GM13976 (cell line): ENCODE measurements at regions not wholly inside any gene's neighbourhood (a gene's known extent, or its start where the extent isn't known, plus 50 kb on each side); places are given as distances from the start of the nearest gene placed in this dataset.

ENCODE experiments used
- DNase-seq: peaks from one replicate; pipeline ENCODE4 v3.0.0; 2012; ENCODE audit warnings: low spot score
- in situ Hi-C: fragments of 300-500 bp; cut with MboI; formaldehyde crosslinking; loops from one replicate; pipeline ENCODE4 v1.12.0; 2022; ENCODE audit warnings: low sequenced_read_pairs, mixed read lengths, inconsistent platforms; ENCODE audit not compliant: unreplicated experiment
- TF ChIP-seq, protein P1 (sequence below): IDR thresholded peaks from 2 replicates; pipeline ENCODE4 v1.5.1; 2012; ENCODE audit warnings: borderline replicate concordance, mild to moderate bottlenecking; ENCODE audit not compliant: insufficient read depth; ENCODE audit errors: extremely low read depth, missing control alignments, control extremely low read depth

DNA sequence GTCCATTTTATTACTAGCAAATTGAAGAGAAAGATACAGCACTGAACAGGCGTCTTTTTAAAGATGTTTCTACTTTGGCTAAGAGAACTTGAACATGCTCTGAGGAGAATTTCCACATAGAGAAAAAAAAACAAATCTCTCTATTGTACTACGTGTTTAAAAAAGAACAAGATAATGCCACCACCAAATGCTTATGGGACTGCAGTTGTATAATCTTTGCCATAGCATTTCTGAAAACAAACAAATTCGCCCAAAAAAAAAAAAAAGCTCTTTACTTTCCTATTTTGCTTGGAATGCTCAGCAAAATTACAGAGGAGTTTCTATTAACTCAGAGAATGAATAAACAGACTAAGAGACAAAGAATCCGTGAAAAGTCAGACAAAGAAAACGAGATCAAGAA, 114.2 kb downstream of the CNTN3 start:
- in situ Hi-C loops = no loop called here
- TF ChIP-seq, protein P1, sequence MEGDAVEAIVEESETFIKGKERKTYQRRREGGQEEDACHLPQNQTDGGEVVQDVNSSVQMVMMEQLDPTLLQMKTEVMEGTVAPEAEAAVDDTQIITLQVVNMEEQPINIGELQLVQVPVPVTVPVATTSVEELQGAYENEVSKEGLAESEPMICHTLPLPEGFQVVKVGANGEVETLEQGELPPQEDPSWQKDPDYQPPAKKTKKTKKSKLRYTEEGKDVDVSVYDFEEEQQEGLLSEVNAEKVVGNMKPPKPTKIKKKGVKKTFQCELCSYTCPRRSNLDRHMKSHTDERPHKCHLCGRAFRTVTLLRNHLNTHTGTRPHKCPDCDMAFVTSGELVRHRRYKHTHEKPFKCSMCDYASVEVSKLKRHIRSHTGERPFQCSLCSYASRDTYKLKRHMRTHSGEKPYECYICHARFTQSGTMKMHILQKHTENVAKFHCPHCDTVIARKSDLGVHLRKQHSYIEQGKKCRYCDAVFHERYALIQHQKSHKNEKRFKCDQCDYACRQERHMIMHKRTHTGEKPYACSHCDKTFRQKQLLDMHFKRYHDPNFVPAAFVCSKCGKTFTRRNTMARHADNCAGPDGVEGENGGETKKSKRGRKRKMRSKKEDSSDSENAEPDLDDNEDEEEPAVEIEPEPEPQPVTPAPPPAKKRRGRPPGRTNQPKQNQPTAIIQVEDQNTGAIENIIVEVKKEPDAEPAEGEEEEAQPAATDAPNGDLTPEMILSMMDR = no peak
- no peak for DNase-seq

DNA sequence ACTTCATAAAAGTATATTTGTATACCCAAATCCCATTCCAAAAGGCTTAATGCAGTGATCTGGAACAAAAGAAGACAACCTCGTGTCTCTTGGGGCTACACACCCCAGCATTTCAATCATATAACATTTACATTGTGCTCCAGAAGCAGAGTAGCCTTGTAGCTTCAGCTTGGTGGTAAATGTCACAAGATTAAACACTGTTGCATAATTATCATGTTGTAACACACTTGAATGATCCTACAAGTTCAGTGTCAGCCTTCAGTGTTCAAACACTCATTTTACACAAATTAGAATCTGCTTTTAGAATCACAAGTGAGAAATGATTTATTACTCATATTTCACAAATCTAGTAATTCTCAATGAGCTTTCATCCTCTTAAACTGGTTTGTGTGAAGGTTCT, 122.6 kb downstream of the CNTN3 start:
- in situ Hi-C loops = no loop called here
- TF ChIP-seq, protein P1 = no peak
- DNase-seq = no peak

DNA sequence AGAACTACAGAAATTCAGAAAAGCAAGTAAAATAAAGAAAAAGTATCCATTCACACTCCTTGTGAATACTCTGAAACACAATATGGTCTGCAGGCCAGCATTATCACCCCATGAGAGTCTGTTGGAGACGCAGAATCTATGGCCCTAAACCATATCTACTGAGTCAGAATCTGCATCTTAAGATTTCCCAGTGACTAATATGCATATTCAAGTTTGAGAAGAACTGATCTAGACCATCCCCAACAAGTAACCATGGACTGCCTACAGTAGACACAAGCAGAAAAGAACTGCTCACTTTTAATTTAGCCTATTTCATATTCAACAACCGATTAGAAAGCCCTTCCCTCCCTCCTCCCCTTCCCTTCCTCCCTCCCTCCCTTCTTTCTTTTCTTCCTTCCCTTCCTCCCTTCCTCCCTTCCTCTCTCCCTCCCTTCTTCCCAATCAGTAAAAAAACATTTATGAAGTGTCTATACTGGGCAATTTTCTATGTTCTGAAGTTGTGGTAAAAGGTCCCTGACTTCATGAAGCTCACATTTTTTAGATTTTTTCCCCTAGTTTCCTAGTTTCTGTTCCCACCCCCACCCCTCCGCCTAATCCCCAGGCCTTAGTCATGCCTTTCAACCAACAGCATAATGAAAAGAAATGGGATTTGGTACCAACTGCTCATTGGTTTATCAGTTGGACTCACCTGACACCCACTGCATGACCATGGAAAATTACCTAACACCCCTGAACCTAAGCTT, 125.2 kb downstream of the CNTN3 start:
- no peak for DNase-seq
- TF ChIP-seq, protein P1 = no peak
- in situ Hi-C loops = no loop called here

DNA sequence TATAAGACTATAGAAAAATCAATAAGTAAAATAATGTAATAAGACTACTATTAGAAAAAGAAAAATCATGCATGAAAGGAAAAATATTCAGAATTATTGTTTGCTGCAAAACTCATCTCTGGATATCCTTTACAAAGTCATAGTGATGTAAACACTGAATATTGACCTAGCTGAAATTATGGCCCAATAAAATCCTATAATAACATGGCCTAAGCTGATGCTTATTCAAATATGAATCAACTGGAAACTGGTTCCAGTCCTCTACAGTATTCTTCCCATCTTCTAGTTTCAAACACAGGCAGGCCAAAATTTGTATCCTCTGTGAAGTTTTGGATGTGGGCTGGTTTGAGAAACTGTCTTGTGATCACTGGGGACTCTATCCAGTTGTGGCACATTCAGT, 134.5 kb downstream of the CNTN3 start:
- TF ChIP-seq, protein P1 = no peak
- in situ Hi-C loops = no loop called here
- DNase-seq = no peak

DNA sequence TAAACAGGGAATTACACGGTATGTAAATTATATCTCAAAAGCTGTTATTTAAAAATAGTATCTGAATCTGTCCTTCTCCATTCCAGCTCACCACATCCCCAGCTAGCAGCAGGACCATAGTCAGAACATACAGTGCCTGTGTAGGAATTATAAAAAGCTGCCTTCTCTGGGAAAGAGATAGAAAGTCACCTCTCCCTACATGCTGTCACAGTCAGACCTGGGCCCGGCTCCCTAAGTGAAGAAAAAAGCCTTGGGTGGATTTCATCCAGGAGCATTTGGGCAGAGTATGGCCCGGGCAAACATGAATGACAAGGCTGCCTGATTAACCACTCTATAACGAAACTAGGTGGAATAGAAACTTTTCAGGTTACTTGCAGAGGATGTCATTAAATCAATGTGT, 144.1 kb downstream of the CNTN3 start:
- in situ Hi-C loops = no loop called here
- no peak for DNase-seq
- TF ChIP-seq, protein P1 = no peak

DNA sequence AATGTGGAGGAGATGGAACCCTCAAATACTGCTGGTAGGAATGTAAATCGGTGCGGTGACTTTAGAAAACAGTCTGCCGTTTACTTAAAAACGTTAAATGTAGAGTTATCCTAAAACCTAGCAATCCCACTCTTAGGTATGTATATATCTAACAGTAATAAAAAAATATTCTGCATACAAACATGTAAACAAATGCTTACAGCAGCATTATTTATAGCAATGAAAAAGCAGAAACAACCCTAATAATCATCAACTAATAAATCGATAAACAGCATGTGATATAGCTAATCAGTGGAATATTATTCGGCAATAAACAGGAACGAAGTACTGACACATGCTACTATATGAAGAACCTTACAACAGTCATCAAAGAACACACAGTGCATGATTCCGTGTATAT, 144.7 kb downstream of the CNTN3 start:
- in situ Hi-C loops = no loop called here
- TF ChIP-seq, protein P1 = no peak
- no peak for DNase-seq

DNA sequence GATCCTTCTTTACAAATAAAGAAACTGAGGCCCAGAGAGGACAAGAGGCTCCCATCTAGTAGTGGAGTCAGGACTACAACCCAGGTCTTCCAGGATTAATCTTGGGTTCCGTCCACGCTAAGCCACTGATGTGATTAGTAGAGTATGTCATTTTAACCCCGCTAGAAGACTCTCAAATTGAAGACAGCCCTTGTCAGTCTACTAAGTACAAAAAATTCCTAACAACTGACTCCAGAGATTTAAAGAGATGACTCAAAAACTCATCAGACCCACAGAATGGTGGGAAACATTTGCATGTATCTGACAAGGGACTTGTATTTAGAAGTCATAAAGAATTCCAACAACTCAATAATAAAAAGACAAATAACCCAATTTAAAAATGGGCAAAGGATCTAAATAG, 145.3 kb downstream of the CNTN3 start:
- in situ Hi-C loops = no loop called here
- no peak for DNase-seq
- TF ChIP-seq, protein P1 = no peak
